ENCODE measurements at regions not wholly inside any gene's neighbourhood (a gene's known extent, or its start where the extent isn't known, plus 50 kb on each side); places are given as distances from the start of the nearest gene placed in this dataset.

- ChIA-PET POLR2A (ENCODE audit: partially characterized antibody) (no interaction called here), CTCF (ENCODE audit: partially characterized antibody) (interaction anchor here (0.9 to 2.6 kb wide), 4 partner anchors 12 to 269 kb away, joined by 3 to 10 read pairs (median 3); no protein-coding TSS in a partner anchor)
- Histone ChIP-seq H4K20me1 (replicated peaks in 1 of 2; ENCODE audit: control insufficient read depth in 1 of 2, insufficient read depth in 2 of 2, low read length in 2 of 2) (no peaks in the 10 kb centered on the region), H2AK5ac (ENCODE audit: low read depth, low read length) (no peak overlapping the region), H3K9me3 (ENCODE audit: insufficient read depth in 2 of 2, low read depth in 1 of 2, low read length in 1 of 2) (no peaks in the 10 kb centered on the region; a peak in 1 of 4 replicates), H3K27me3 (replicated peaks in 1 of 4; ENCODE audit: control insufficient read depth in 3 of 4, extremely low read depth in 1 of 4, insufficient read depth in 3 of 4, low read length in 3 of 4) (no peaks in the 10 kb centered on the region), H3K4ac (replicated peaks; ENCODE audit: insufficient read length, low read depth, low read length) (no peak overlapping the region), H3K4me1 (replicated peaks in 1 of 4; ENCODE audit: control insufficient read depth in 3 of 4, insufficient read depth in 4 of 4, low read length in 3 of 4) (peaks cover 0 to 3% (median 1%) of the 10 kb centered on the region in 4 experiments; a peak in 2 of 7 replicates), H2BK5ac (ENCODE audit: low read depth, low read length) (no peak overlapping the region), H3K18ac (ENCODE audit: extremely low read depth, low read length) (no peak overlapping the region), H3K14ac (ENCODE audit: insufficient read length) (no peak overlapping the region), H4K5ac (ENCODE audit: insufficient read length, low read depth, low read length) (no peak overlapping the region), H2BK15ac (ENCODE audit: low read length) (no peak overlapping the region), H4K8ac (ENCODE audit: extremely low read depth, insufficient read depth, low read length) (no peak overlapping the region), H2BK20ac (ENCODE audit: low read length) (no peak overlapping the region), H4K91ac (replicated peaks; ENCODE audit: insufficient read length, low read length) (no peak overlapping the region), H3K56ac (replicated peaks; ENCODE audit: insufficient read length, low read depth, low read length) (no peak overlapping the region), H3K27ac (ENCODE audit: low read depth, low read length) (no peak overlapping the region), H2BK120ac (replicated peaks; ENCODE audit: low read depth, low read length) (no peak overlapping the region), H3K23me2 (ENCODE audit: low read depth, low read length) (no peaks in the 10 kb centered on the region), H3K79me1 (ENCODE audit: low read depth, low read length) (no peaks in the 10 kb centered on the region), H3K79me2 (ENCODE audit: control insufficient read depth in 1 of 2, insufficient read depth in 2 of 2, low read length in 2 of 2) (no peaks in the 10 kb centered on the region), H3K4me3 (ENCODE audit: extremely low read depth in 1 of 4, insufficient read depth in 2 of 4, low read depth in 3 of 4, low read length in 4 of 4) (no peak overlapping the region), H2BK12ac (ENCODE audit: low read depth, low read length) (no peak overlapping the region), H3K23ac (ENCODE audit: insufficient read length) (no peak overlapping the region), H3K4me2 (ENCODE audit: insufficient read depth in 1 of 2, low read depth in 2 of 2, low read length in 2 of 2) (no peak overlapping the region), H3K9ac (replicated peaks in 1 of 4; ENCODE audit: extremely low read depth in 1 of 4, low read depth in 3 of 4, low read length in 3 of 4) (no peak overlapping the region), H3K36me3 (ENCODE audit: control insufficient read depth in 2 of 4, insufficient read depth in 4 of 4, low read length in 3 of 4) (no peaks in the 10 kb centered on the region), H2AFZ (ENCODE audit: low read length) (no peak overlapping the region)
- 89% methylated on average over 1 of the region's 1 CpG; no CpG with 5 or more reads in 1 of the 2 experiments for WGBS, 2 experiments (ENCODE audit: extremely low coverage in 1 of 2, insufficient coverage in 1 of 2, insufficient read length in 1 of 2, insufficient replicate concordance in 2 of 2, low coverage in 1 of 2, low lambda C conversion rate in 2 of 2, missing lambda C conversion rate in 1 of 2)
- no peak for FAIRE-seq
- DNase-seq (ENCODE audit: low read depth in 1 of 2, low spot score in 2 of 2): no peak
- TF ChIP-seq SIRT6 (IDR thresholded peaks at IDR 0.05; ENCODE audit: low read length): no peak
- no peak for TF ChIP-seq TEAD4 (IDR thresholded peaks at IDR 0.05; ENCODE audit: low read depth, low read length)
- no peak for TF ChIP-seq KDM4A (IDR thresholded peaks at IDR 0.05; ENCODE audit: low read depth, low read length, severe bottlenecking)
- no peak for TF ChIP-seq MAFK (IDR thresholded peaks at IDR 0.05; ENCODE audit: low read depth, low read length)
- no peak for TF ChIP-seq SRF (IDR thresholded peaks at IDR 0.05; ENCODE audit: low read depth, low read length)
- TF ChIP-seq BRCA1 (IDR thresholded peaks at IDR 0.05; ENCODE audit: low read depth, low read length): no peak
- TF ChIP-seq RAD21 (IDR thresholded peaks at IDR 0.05 in 1 of 2, conservative IDR thresholded peaks at IDR 0.05 in 1 of 2; ENCODE audit: low read depth in 2 of 2, low read length in 2 of 2): no peak
- TF ChIP-seq SIX5 (IDR thresholded peaks at IDR 0.05; ENCODE audit: low read depth, low read length): no peak
- no peak for TF ChIP-seq NRF1 (IDR thresholded peaks at IDR 0.05; ENCODE audit: low read depth, low read length)
- TF ChIP-seq SP1 (IDR thresholded peaks at IDR 0.05; ENCODE audit: low read depth, low read length): no peak
- no peak for TF ChIP-seq SP4 (IDR thresholded peaks at IDR 0.05; ENCODE audit: low read length)
- TF ChIP-seq YY1 (IDR thresholded peaks at IDR 0.05; ENCODE audit: low read depth, low read length): no peak
- no peak for TF ChIP-seq PHF8 (conservative IDR thresholded peaks at IDR 0.05; ENCODE audit: low read depth, low read length)
- TF ChIP-seq SIN3A (conservative IDR thresholded peaks at IDR 0.05 in 1 of 2, IDR thresholded peaks at IDR 0.05 in 1 of 2; ENCODE audit: low read depth in 1 of 2, low read length in 2 of 2): no peak
Observed at GRCh38 chr5:155290937-155291336, 277.4 kb downstream of the KIF4B start.

Data from H1 (cell line).